CD14-positive monocyte (primary cell): ENCODE measurements at regions not wholly inside any gene's neighbourhood (a gene's known extent, or its start where the extent isn't known, plus 50 kb on each side); places are given as distances from the start of the nearest gene placed in this dataset.

ENCODE experiments used
- DNase-seq, 3 donors: peaks; one replicate each; pipeline ENCODE4 v3.0.0-alpha.2; 2011 to 2022
- H2AFZ ChIP-seq: 2 replicates; pipeline ENCODE4 v1.6.0; 2012; ENCODE audit warnings: mild to moderate bottlenecking, low read depth, low read length, inconsistent platforms; ENCODE audit not compliant: insufficient read depth, poor library complexity, severe bottlenecking
- H3K27ac ChIP-seq, 2 donors: 1 replicate in 1 of 2; 2 replicates in 1 of 2; pipeline ENCODE4 v1.5.1; 2012 to 2013; ENCODE audit warnings: low read length in 2 of 2, control low read depth in 1 of 2, inconsistent platforms in 1 of 2, low read depth in 1 of 2, mild to moderate bottlenecking in 1 of 2
- H3K27me3 ChIP-seq, 2 donors: one replicate each; pipeline versions ENCODE4 v1.6.0 to v1.6.1; 2011 to 2013; ENCODE audit warnings: low read length in 2 of 2; ENCODE audit not compliant: control insufficient read depth in 2 of 2, insufficient read depth in 2 of 2
- H3K36me3 ChIP-seq, 2 donors: replicated peaks in 1 of 2; 1 replicate in 1 of 2; 2 replicates in 1 of 2; pipeline versions ENCODE4 v1.5.1 to v1.6.1; 2012 to 2013; ENCODE audit warnings: low read length in 2 of 2, control low read depth in 1 of 2, inconsistent platforms in 1 of 2, mild to moderate bottlenecking in 1 of 2; ENCODE audit not compliant: insufficient read depth in 2 of 2, control insufficient read depth in 1 of 2
- H3K4me1 ChIP-seq, 2 donors: 1 replicate in 1 of 2; 2 replicates in 1 of 2; pipeline versions ENCODE4 v1.5.1 to v1.6.1; 2012 to 2013; ENCODE audit warnings: low read length in 2 of 2, control low read depth in 1 of 2, inconsistent platforms in 1 of 2, mild to moderate bottlenecking in 1 of 2, moderate library complexity in 1 of 2; ENCODE audit not compliant: insufficient read depth in 2 of 2, control insufficient read depth in 1 of 2
- H3K4me2 ChIP-seq: replicated peaks from 2 replicates; pipeline ENCODE3; 2012; ENCODE audit warnings: low read length, moderate library complexity, mild to moderate bottlenecking; ENCODE audit not compliant: poor library complexity, severe bottlenecking; ENCODE audit errors: extremely low read depth
- H3K4me3 ChIP-seq, 3 experiments: fragments of 200-600 bp in 1 of 3; sonication (generic) in 1 of 3; replicated peaks in 1 of 3; 1 replicate in 2 of 3; 2 replicates in 1 of 3; pipeline ENCODE4 v1.5.1; 2011 to 2013; ENCODE audit warnings: low read length in 3 of 3, mild to moderate bottlenecking in 3 of 3, control low read depth in 2 of 3, low read depth in 2 of 3, inconsistent platforms in 1 of 3, moderate library complexity in 1 of 3
- H3K79me2 ChIP-seq: 2 replicates; pipeline ENCODE4 v1.6.0; 2012; ENCODE audit warnings: mild to moderate bottlenecking, control low read depth, inconsistent platforms, low read length, moderate library complexity; ENCODE audit not compliant: insufficient read depth
- H3K9ac ChIP-seq: 2 replicates; pipeline ENCODE4 v1.6.0; 2017; ENCODE audit warnings: low read length, mild to moderate bottlenecking; ENCODE audit not compliant: insufficient read depth, poor library complexity, severe bottlenecking
- H3K9me3 ChIP-seq, 2 donors: replicated peaks in 1 of 2; 1 replicate in 1 of 2; 2 replicates in 1 of 2; pipeline versions ENCODE4 v1.5.1 to v1.6.1; 2012 to 2013; ENCODE audit warnings: low read length in 2 of 2, control low read depth in 1 of 2; ENCODE audit not compliant: control insufficient read depth in 1 of 2, insufficient read depth in 1 of 2
- H4K20me1 ChIP-seq: 2 replicates; pipeline ENCODE4 v1.6.0; 2012; ENCODE audit warnings: mild to moderate bottlenecking, low read length, control low read depth, moderate library complexity; ENCODE audit not compliant: insufficient read depth
- H3K27ac Mint-ChIP-seq, 7 donors: one replicate each; pipeline ENCODE4 v1.8.0; 2020; ENCODE audit warnings: mild to moderate bottlenecking in 7 of 7, mixed read lengths in 7 of 7, moderate library complexity in 6 of 7, inconsistent platforms in 2 of 7
- H3K27me3 Mint-ChIP-seq, 3 donors: one replicate each; pipeline ENCODE4 v1.8.0; 2021 to 2022; ENCODE audit warnings: low read depth in 3 of 3, mild to moderate bottlenecking in 3 of 3, mixed read lengths in 3 of 3, moderate library complexity in 3 of 3, inconsistent platforms in 1 of 3
- H3K36me3 Mint-ChIP-seq, 2 donors: one replicate each; pipeline ENCODE4 v1.8.0; 2020; ENCODE audit warnings: mixed read lengths in 2 of 2, inconsistent platforms in 1 of 2, mild to moderate bottlenecking in 1 of 2
- H3K4me1 Mint-ChIP-seq: one replicate; pipeline ENCODE4 v1.8.0; 2020; ENCODE audit warnings: mild to moderate bottlenecking, mixed read lengths
- H3K4me3 Mint-ChIP-seq, 2 donors: one replicate each; pipeline ENCODE4 v1.8.0; 2020; ENCODE audit warnings: mild to moderate bottlenecking in 2 of 2, mixed read lengths in 2 of 2, moderate library complexity in 1 of 2
- H3K9me3 Mint-ChIP-seq, 7 donors: one replicate each; pipeline ENCODE4 v1.8.0; 2020 to 2022; ENCODE audit warnings: mixed read lengths in 7 of 7, mild to moderate bottlenecking in 6 of 7, moderate library complexity in 6 of 7, inconsistent platforms in 2 of 7
- WGBS: methylation state at CpG from one replicate; pipeline ENCODE4 v1.1.5; 2013; ENCODE audit warnings: missing lambda C conversion rate; ENCODE audit not compliant: insufficient coverage; 5-methylcytosine and 5-hydroxymethylcytosine counted together
- intact Hi-C, 2 donors: fragments of 100-400 bp; cut with micrococcal nuclease; formaldehyde crosslinking; loops; one replicate each; pipeline versions ENCODE4 v1.15.0 to v1.15.1; 2023
- TF ChIP-seq, protein P1 (sequence below): fragments of 200-600 bp; IDR thresholded peaks from one replicate; pipeline ENCODE4 v1.8.0; 2022; ENCODE audit warnings: antibody characterized with exemption, mild to moderate bottlenecking

GRCh38 chr1:101316256-101316655, 79.4 kb downstream of the S1PR1 start:
- TF ChIP-seq, protein P1, sequence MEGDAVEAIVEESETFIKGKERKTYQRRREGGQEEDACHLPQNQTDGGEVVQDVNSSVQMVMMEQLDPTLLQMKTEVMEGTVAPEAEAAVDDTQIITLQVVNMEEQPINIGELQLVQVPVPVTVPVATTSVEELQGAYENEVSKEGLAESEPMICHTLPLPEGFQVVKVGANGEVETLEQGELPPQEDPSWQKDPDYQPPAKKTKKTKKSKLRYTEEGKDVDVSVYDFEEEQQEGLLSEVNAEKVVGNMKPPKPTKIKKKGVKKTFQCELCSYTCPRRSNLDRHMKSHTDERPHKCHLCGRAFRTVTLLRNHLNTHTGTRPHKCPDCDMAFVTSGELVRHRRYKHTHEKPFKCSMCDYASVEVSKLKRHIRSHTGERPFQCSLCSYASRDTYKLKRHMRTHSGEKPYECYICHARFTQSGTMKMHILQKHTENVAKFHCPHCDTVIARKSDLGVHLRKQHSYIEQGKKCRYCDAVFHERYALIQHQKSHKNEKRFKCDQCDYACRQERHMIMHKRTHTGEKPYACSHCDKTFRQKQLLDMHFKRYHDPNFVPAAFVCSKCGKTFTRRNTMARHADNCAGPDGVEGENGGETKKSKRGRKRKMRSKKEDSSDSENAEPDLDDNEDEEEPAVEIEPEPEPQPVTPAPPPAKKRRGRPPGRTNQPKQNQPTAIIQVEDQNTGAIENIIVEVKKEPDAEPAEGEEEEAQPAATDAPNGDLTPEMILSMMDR, result no peak
- intact Hi-C loops, result no loop called here
- Histone ChIP-seq H4K20me1 (no peaks in the 10 kb centered on the region), H3K4me2 (no peak overlapping the region), H3K79me2 (no peaks in the 10 kb centered on the region), H2AFZ (no peak overlapping the region), H3K4me1 (no peaks in the 10 kb centered on the region), H3K27ac (no peak overlapping the region), H3K9ac (no peak overlapping the region), H3K27me3 (no peaks in the 10 kb centered on the region), H3K4me3 (no peak overlapping the region), H3K36me3 (no peaks in the 10 kb centered on the region), H3K9me3 (no peaks in the 10 kb centered on the region)
- peaks cover 7% of the 10 kb centered on the region for H3K4me1 Mint-ChIP-seq
- no peak overlapping the region for H3K4me3 Mint-ChIP-seq
- H3K9me3 Mint-ChIP-seq, result peaks cover 0 to 3% (median 0%) of the 10 kb centered on the region in 7 donors
- peaks cover 2 to 6% (median 3%) of the 10 kb centered on the region in 3 donors for H3K27me3 Mint-ChIP-seq
- no peak for DNase-seq
- H3K27ac Mint-ChIP-seq, result no peak overlapping the region
- WGBS, result 93% methylated on average over 6 of the region's 6 CpGs
- no peaks in the 10 kb centered on the region for H3K36me3 Mint-ChIP-seq

DNA sequence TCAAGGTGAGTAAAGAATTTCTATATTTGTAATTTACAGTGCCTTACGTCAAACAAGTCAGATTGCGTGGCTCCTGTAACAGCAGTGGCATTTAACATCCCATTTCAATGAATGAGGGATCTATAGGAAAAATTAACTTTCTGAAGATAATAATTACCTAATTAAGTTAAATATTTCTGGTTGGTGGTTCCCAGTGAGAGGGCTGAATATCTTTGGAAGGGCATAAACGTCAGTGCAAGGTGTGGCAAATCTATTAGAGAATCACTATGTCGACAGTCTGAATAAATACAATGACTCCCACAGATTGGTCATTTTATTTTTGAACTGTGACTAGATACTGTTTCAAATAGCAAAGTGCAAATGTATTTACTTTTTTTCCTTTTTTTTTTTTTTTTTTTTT, 80.0 kb downstream of the S1PR1 start:
- Histone ChIP-seq H3K27ac (no peak overlapping the region), H2AFZ (no peak overlapping the region), H3K79me2 (no peaks in the 10 kb centered on the region), H3K9ac (no peak overlapping the region), H3K4me1 (no peaks in the 10 kb centered on the region), H3K27me3 (no peaks in the 10 kb centered on the region), H4K20me1 (no peaks in the 10 kb centered on the region), H3K4me3 (no peak overlapping the region), H3K4me2 (no peak overlapping the region), H3K9me3 (no peaks in the 10 kb centered on the region), H3K36me3 (no peaks in the 10 kb centered on the region)
- H3K4me1 Mint-ChIP-seq, result peaks cover 7% of the 10 kb centered on the region
- intact Hi-C loops, result no loop called here
- peaks cover 2 to 6% (median 3%) of the 10 kb centered on the region in 3 donors for H3K27me3 Mint-ChIP-seq
- no peaks in the 10 kb centered on the region for H3K36me3 Mint-ChIP-seq
- TF ChIP-seq, protein P1, result no peak
- no peak for DNase-seq
- no CpG with 5 or more reads among the region's 4 CpGs for WGBS
- peaks cover 0 to 3% (median 0%) of the 10 kb centered on the region in 7 donors for H3K9me3 Mint-ChIP-seq
- H3K4me3 Mint-ChIP-seq, result no peak overlapping the region
- H3K27ac Mint-ChIP-seq, result no peak overlapping the region
